COR-L47 (cell line): ENCODE measurements at regions not wholly inside any gene's neighbourhood (a gene's known extent, or its start where the extent isn't known, plus 50 kb on each side); places are given as distances from the start of the nearest gene placed in this dataset.

ENCODE experiments used
- DNase-seq: peaks from one replicate; lab custom pipeline; 2025; lab: John Stamatoyannopoulos, UW

DNA sequence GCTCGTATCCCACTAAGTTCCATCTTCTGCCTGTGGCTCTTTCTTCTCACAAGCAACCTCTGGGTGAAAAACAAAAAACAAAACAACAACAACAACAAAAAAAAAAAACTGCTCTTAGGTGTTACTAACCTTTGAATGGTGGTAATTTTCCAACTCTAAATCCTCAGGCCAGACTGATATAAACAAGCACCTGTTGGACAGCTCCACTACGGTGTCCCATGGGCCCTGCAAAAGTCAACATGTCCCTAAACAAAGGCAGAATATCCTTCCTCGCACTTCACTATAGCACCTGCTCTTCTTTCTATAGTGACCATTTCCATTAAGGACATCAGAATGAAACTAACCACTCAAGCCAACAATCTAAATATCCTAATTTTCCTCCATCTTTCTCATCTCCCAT lies 54.6 kb upstream of the PARM1 start:
- DNase-seq = no peak

DNA sequence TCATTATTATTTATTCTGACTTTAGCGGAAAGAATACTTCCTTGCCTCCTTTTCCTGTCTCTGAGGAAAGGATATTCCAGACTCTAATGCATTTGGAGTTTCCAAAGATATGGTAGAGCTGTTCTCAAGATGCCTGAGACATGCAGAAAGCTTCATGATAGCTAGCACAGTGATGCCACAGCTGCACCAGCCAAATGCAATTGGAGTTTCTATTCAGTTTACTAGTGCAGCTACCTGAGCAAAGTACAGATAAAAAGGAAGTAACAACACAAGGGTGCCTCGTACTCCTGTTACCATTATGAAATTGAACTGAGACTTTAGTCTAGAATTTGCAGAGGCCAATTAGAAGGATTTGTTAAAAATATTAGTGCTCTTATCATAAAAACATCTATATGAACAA lies 57.5 kb upstream of the PARM1 start:
- no peak for DNase-seq

DNA sequence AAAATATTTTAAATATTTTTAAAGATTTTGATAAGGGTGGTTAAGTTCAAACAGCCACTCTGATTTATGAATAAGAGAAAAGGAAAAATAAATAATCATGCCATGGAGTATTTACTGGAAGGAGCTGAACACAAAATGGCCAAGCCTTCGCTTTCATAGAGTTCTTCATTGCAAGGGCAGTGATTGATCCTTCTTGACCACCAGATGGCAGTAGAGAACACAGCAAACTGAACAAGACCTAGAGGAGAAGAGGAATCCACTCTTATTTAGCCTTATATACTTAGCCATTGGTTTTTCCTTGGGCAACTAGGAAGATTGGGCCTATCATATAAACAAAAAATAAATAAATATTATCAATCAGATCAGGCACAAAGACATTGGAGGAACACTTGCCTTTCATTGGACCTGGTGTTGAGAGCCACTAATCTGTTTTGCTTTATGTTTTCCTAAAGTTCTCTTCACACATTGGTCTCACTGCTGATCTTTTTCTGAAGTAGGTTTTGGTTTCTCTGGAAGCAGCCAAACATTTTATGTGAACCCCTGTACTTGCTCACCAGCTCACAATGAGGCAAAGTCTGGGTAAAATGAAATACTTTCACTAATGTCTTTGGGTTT lies 58.1 kb upstream of the PARM1 start:
- DNase-seq = peak; percentile 68

DNA sequence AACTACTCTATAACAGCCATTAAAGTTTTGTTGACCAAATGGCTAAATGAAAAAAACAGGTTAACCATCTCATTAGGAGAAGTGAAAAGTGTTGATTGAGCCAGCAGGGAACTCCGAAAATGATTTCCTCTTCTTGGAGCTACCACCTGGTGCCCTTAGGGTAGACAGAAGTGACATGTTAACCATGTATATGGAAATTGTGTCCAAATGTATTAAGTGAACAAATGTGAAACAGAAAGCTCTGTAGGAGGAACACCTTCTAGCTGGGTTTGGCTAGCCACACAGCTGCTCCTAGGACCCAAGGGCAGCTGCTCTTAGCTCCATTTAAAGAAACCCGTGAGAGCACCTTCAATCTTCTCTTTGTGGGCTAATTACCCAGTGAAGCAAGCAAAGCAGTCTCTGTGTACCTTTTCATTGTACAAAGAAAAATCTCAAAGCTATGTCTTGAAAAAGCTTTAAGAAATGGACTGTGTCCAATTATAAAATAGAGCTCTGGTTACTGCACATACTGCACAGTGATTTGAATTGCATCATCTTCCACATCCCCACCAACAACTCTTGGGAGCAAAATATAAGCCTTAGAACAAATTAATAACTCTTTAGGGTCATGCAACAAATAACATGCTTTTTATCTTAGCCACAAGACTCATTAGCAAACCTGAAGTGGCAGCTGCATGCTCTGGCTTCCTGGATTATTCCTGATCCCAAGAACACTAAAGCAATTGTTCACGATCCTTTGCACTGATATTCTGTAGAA lies 59.2 kb upstream of the PARM1 start:
- peak; percentile 75 for DNase-seq

DNA sequence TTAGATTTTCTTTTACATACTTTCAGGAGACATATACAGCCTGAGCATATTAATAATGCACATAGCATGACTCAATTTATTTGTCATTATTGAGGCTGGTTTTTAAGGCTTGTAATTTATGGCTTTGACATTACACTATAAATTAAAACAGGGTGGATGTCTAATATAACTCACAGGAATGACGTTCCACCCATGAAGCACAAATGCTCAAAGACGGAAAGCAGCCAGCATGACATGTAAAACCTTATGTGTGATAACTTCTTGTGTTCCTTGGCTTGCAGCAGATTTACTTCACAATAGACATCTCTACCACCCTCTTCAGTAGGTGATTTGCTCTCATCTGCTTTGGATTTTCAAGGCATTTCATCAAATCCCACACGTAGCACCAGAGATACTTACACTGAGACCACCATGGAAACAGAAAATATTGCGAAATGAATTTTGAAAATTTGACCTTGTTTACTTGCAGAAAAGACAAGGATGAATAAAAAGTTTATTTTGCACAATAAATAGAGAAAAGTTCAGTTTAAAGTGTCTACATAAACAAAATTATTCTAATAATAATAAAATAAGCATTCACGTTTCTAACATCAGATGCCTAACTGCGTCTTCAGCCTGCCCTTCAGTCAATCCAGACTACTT lies 64.7 kb upstream of the BTC start:
- no peak for DNase-seq

DNA sequence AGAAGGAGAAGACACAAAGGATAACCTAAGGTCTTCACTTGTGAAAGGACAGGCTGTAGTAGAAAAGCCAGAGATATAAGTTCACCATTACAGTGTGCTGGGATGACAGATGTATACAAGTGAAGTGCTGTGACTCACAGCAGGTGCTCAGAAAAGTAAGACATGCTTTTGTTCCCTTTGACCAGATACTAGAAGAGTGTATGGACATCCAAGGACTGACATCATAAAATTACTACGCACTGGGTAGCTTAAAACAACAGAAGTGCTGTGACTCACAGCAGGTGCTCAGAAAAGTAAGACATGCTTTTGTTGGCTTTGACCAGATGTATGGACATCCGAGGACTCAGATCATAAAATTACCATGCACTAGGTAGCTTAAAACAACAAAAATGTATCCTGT lies 61.6 kb upstream of the BTC start:
- DNase-seq = no peak

- no peak for DNase-seq
These were observed 54.5 kb upstream of the BTC start for GRCh38 chr4:74848774-74849173.

DNA sequence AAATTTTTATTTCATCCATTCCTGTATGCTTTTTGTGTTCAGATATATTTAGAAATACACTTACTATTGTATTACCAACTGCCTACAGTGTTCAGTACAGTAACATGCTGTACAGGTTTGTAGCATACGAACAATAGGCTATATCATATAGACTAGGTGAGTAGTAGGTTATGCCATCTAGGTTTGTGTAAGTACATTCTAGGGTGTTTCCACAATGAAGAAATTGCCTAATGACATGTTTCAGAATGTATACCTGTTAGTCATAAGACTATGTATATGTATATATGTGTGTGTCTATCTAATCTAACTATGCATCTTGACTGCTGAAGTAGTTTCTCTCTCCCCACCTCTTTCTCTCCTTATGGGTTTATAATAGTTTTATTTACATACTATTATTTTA lies 51.5 kb upstream of the BTC start:
- DNase-seq = no peak
